ENCODE measurements at regions not wholly inside any gene's neighbourhood (a gene's known extent, or its start where the extent isn't known, plus 50 kb on each side); places are given as distances from the start of the nearest gene placed in this dataset.

- DNase-seq (no peak), FAIRE-seq (no peak), ATAC-seq (no peak)
- WGBS, 2 donors: 68 to 69% methylated on average over 5 of the region's 5 CpGs
- H3K4me1 ChIP-seq: no peaks in the 10 kb centered on the region
- intact Hi-C loops (cut with DNase I): no loop called here
- TF ChIP-seq CTCF (IDR thresholded peaks at IDR 0.05): no peak
- no peak overlapping the region for H3K4me3 ChIP-seq
- H3K27ac ChIP-seq: no peak overlapping the region
- H3K9me3 ChIP-seq: no peaks in the 10 kb centered on the region
- H3K36me3 ChIP-seq: no peaks in the 10 kb centered on the region
- no peaks in the 10 kb centered on the region for H3K27me3 ChIP-seq
Observed at GRCh38 chr1:218887141-218887925, 286.3 kb upstream of the LYPLAL1 start.

- Histone ChIP-seq H3K27me3 (no peaks in the 10 kb centered on the region), H3K27ac (no peak overlapping the region), H3K36me3 (no peaks in the 10 kb centered on the region), H3K9me3 (no peaks in the 10 kb centered on the region), H3K4me3 (no peak overlapping the region), H3K4me1 (no peaks in the 10 kb centered on the region)
- 75 to 85% methylated on average over 3 of the region's 3 CpGs for WGBS, 2 donors
- intact Hi-C loops (cut with DNase I): no loop called here
- ATAC-seq (no peak), FAIRE-seq (no peak), DNase-seq (no peak)
- TF ChIP-seq CTCF (IDR thresholded peaks at IDR 0.05): no peak
Observed at GRCh38 chr1:218890451-218890850, 283.2 kb upstream of the LYPLAL1 start.

- intact Hi-C loops (cut with DNase I): no loop called here
- no peaks in the 10 kb centered on the region for H3K36me3 ChIP-seq
- WGBS, 2 donors: 74 to 82% methylated on average over 5 of the region's 5 CpGs
- H3K27ac ChIP-seq: no peak overlapping the region
- no peak for ATAC-seq
- no peaks in the 10 kb centered on the region for H3K4me1 ChIP-seq
- no peaks in the 10 kb centered on the region for H3K27me3 ChIP-seq
- H3K9me3 ChIP-seq: no peaks in the 10 kb centered on the region
- DNase-seq: no peak
- FAIRE-seq: no peak
- no peak overlapping the region for H3K4me3 ChIP-seq
- TF ChIP-seq CTCF (IDR thresholded peaks at IDR 0.05): no peak
Observed at GRCh38 chr1:218891577-218891976, 282.1 kb upstream of the LYPLAL1 start.

- WGBS, 2 donors: 59 to 66% methylated on average over 3 of the region's 3 CpGs
- no peak for FAIRE-seq
Observed at GRCh38 chr1:218895064-218895587, 278.6 kb upstream of the LYPLAL1 start.

More at GRCh38 chr1:218895064-218895587, 278.6 kb upstream of the LYPLAL1 start:
- no peaks in the 10 kb centered on the region for H3K4me1 ChIP-seq
- no peaks in the 10 kb centered on the region for H3K36me3 ChIP-seq
- TF ChIP-seq CTCF (IDR thresholded peaks at IDR 0.05): no peak
- H3K27ac ChIP-seq: no peak overlapping the region
- DNase-seq (no peak), ATAC-seq (no peak)
- H3K4me3 ChIP-seq: no peak overlapping the region
- H3K27me3 ChIP-seq: no peaks in the 10 kb centered on the region
- H3K9me3 ChIP-seq: no peaks in the 10 kb centered on the region
- intact Hi-C loops (cut with DNase I): no loop called here

Data from pancreas (tissue), 10 donors.